GM21360 (cell line): ENCODE measurements at regions not wholly inside any gene's neighbourhood (a gene's known extent, or its start where the extent isn't known, plus 50 kb on each side); places are given as distances from the start of the nearest gene placed in this dataset.

Experiments used
- ATAC-seq: cut with Tn5 transposase; IDR thresholded peaks from one replicate; pipeline ENCODE4 v1.9.1; 2021; ENCODE audit warnings: mild to moderate bottlenecking, moderate library complexity; ENCODE audit not compliant: unreplicated experiment

GRCh38 chr11:122186439-122187080 lies 70.5 kb upstream of the BLID start:
- ATAC-seq, result no peak

DNA sequence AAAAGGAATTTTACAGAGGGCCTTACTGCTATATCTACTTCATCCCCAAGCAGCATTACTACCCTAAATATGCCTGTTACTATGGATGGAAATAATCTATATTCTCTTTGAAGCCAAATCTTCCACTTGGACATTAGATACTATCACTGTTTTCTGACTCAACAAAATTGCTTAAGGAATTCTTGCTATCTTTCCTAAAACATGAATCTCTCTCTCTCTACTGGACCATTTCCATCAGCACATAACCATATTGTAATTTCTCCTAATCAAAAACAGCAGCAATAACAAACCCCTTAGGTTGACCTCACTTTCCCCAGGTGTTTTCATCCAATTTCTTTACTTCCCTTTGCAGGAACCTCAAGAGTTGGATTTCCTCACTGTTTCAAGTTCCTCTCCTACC lies 67.9 kb upstream of the BLID start:
- ATAC-seq, result no peak

DNA sequence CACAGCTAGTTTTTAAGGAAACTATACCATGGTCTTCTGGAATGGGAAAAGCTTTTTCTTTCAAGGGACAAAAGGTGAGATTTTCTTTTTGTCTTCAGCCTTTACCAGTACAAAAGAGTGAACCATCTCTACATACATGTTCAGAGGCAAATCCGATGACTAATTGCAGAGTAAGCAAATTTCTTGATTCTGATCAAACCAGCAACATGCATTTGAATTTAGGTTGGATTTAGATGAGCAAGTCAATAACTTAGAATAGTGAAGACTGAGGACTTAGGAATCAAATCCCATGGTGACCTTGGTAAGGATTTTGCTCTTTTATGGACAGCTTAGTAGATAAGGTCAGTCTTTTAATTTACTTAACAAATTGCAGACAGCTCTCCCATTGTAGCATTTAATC lies 65.9 kb upstream of the BLID start:
- no peak for ATAC-seq

GRCh38 chr11:122181372-122181771 lies 65.4 kb upstream of the BLID start:
- no peak for ATAC-seq

- ATAC-seq, result no peak
Observed at GRCh38 chr11:122179961-122180834, 64.2 kb upstream of the BLID start.

- no peak for ATAC-seq
Observed at GRCh38 chr11:122178795-122179194, 62.8 kb upstream of the BLID start.

DNA sequence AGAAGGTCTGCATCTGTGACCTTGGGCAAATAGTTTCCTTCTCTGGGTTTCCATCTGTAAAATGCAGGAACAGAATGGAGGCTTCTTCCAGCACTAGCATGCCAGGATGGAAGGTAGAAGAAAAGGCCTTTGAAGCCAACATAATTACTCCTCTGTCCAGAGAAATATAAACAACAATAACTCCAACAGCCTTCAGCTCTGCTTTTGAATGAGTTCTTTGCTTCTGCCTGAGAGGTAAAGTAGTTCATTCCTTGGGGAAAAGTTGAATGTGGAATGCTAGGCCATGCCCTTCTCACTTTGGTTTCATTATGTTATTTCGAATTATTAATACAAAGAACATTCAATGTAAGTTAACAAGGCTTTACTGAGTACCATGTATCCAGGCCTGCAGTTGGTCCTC lies 61.2 kb upstream of the BLID start:
- no peak for ATAC-seq

DNA sequence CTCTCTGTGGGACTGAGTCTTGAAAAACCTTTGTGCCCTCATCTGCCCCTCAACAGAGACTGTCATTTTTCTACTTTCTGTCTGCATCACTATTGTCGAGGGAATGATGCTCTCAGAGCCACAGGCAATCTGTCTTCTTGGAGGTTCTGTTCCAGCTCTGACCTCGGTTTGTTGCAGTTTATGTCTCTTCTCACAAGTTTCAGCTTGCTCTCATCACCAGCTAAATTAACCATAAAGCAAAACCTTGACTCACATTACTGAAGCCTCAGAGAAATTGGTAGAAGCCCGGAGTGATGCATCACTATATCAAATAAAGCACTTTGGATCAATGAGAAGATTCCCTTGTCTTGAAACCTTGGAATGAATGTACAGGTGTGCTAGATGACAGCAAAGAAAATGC lies 60.6 kb upstream of the BLID start:
- ATAC-seq, result no peak

DNA sequence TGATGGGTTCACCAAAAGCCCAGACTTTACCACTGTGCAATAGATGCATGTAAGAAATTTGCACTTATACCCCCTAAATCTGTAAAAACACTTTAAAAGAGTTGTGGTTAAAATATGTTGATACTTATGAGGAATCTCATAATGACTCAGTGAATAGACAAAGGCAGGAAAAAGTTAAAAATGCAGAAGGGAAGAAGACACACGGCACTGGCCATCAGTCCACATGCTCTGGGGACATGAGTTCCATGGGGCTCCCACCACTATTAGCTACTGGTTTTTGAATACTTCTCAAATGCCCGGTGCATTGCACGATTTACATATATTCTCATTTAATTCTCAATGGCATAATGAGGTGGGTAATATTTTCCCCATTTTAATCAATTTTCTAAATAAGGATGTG lies 59.3 kb upstream of the BLID start:
- no peak for ATAC-seq

- ATAC-seq, result no peak
Observed at GRCh38 chr11:122173587-122173986, 57.6 kb upstream of the BLID start.

- ATAC-seq, result no peak
Observed at GRCh38 chr11:122173074-122173450, 57.0 kb upstream of the BLID start.

DNA sequence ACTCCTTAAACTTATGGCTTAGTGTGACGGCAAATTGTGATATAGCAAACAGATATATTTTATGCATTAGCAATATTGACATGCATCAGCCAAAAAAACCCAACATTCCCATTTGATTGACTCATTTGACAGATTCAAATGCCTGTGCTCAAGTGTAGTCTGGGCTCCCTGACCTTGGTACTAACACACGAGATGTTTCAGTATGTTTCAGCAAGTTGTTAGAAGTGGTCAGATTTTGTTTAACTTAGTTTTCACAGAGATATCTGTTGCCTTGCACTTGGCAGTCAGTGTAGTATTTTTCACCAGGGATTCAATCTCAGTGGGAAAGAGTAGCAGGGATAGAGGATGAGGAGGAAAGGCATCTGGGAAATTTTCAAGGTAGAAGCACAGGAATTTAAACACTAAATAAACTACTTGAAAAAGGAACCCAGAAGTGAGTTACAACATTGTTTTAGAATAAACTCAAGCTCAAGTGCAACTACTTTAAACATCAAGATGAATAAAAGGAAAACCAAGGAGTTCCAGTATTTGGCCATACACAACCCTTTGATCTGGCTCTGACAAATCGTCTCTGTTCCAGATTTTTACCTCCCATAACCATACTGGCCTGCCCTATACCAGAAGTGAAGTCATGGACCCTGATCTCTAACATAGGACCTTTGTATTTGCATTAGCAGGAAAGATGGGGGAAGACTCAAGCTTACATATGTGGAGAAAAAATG lies 56.5 kb upstream of the BLID start:
- no peak for ATAC-seq

- ATAC-seq, result no peak
Observed at GRCh38 chr11:122170815-122171475, 54.9 kb upstream of the BLID start.

- no peak for ATAC-seq
Observed at GRCh38 chr11:122168218-122168617, 52.2 kb upstream of the BLID start.

DNA sequence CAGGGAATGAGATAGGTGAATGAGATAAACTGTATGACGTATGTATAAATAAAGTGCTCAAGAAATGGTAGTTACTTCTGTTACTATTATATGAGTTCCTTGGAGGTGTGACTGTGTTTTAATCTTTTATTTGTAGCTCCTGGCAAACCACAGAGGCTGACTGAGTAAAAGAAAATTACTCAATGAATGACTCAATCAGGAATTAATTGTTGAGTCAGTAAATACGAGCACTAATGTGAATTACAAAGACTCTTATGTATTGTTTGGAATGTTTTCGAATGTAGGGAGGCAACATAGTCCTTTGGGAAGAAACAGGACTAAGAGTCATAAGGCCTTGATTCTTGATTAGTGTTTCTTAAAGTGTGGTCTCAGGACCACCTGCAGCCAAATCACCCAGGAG lies 51.1 kb upstream of the BLID start:
- ATAC-seq, result no peak

GRCh38 chr11:122165607-122166371 lies 49.8 kb upstream of the BLID start:
- ATAC-seq, result no peak
